GM18519 (cell line): ENCODE measurements at regions not wholly inside any gene's neighbourhood (a gene's known extent, or its start where the extent isn't known, plus 50 kb on each side); places are given as distances from the start of the nearest gene placed in this dataset.
"Not testable (repeated sequence)": the region's sequence is repeated elsewhere in the genome, so short reads cannot be mapped to it uniquely, and the experiment has no call there.

Experiments used
- ATAC-seq: cut with Tn5 transposase; IDR thresholded peaks from one replicate; pipeline ENCODE4 v1.9.1; 2021; ENCODE audit warnings: mild to moderate bottlenecking, moderate library complexity; ENCODE audit not compliant: unreplicated experiment, low FRiP score

GRCh38 chr7:49577576-49577975 is 195.9 kb upstream of the VWC2 start:
- no peak for ATAC-seq

DNA sequence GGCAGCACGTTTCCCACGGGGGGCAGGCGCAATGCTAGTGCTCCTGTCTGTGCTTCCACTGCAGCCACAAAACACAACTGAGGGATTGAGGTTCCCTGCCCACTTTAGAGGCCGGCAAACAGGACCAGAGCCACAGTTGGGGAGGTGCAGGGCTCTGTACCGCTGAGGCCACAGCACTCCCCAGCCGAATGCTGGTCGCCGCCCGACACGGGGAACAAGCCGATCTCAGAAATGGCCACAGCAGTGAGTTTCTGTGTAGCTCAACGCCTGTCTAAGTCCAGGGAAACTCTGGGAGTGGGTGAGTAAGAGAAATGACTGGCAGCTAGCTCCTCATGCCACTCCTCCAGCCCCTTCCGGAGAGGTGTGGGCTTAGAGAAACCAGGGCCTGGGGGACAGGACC is 194.0 kb upstream of the VWC2 start:
- ATAC-seq: no peak

- ATAC-seq: no peak
Measured at GRCh38 chr7:49580000-49580399, 193.4 kb upstream of the VWC2 start.

DNA sequence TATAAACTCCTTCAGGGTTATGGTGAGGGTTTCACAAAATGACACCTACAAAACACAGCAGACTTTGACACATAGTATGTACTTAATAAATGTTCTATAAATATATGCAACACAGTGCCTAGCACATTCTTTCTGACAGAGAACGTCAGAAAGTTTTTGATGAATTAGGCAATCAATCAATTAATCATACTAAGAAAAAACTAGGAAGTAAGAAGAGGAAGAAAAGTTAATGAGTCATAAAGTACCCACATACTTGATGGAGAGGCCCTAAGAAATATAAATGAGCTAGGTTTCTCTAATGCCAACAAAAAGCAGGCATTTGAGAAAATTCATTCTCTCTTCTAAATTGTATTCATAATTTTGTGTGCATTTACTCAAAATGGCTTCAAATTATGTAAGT is 192.7 kb upstream of the VWC2 start:
- ATAC-seq: no peak

DNA sequence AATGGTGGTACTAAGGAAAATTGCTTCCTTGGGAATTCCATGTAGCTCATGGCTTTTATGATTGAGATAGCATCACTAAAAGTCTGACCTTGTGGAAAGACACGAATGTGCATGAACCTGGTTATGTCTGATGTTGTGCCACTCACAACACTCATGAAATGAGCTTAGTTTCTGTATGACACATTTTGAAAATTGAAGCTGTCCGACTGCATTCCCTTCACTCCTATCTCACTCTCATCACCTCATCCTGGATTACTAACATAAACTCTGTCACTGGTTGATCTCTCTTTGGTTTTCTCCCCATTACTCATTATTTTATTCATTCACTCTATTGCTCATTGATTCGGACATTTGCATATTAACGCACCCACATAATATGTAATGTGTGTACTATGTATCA is 190.0 kb upstream of the VWC2 start:
- ATAC-seq: no peak

GRCh38 chr7:49596701-49597491 is 176.5 kb upstream of the VWC2 start:
- ATAC-seq: no peak

DNA sequence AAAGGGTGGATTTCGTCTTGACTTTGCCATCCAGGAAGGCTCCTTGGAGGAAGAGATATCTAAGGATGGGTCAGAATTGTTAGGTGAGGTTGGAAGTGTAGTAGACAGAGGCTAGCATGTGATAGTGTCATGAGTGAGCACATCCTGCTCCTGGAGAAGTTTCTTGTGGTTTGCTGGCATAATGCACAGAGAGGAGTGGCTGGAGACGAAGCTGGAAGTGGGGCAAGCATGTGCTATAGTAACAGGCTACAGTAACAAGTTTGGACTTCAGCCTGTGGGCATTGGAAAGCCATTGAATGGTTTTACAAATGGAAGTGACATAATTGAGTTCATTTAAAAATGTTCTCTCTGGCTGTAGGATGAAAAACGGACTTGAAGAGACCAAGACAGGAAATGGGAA is 175.6 kb upstream of the VWC2 start:
- ATAC-seq: no peak

- ATAC-seq: no peak
Measured at GRCh38 chr7:49611951-49612350, 161.5 kb upstream of the VWC2 start.

DNA sequence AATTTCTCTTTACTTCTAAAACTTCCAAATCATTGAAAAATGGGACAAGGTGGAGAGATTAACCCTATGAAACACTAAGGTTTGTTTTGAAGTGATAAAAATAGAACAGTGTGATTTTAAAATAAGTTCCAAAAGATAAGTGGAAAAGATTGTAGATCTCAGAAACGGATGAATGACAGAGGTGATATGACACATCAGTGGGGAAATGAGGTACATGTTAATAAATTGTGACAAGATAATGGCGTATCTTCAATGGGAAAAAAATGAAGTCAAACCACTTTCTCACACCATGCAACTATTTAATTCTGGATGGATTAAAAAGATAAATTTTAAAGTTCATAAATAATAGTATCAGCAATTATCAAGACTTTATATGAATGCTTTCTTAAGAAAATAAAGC is 159.7 kb upstream of the VWC2 start:
- ATAC-seq: no peak

GRCh38 chr7:49614974-49615373 is 158.5 kb upstream of the VWC2 start:
- not testable (repeated sequence) for ATAC-seq

- no peak for ATAC-seq
Measured at GRCh38 chr7:49618028-49618427, 155.4 kb upstream of the VWC2 start.

DNA sequence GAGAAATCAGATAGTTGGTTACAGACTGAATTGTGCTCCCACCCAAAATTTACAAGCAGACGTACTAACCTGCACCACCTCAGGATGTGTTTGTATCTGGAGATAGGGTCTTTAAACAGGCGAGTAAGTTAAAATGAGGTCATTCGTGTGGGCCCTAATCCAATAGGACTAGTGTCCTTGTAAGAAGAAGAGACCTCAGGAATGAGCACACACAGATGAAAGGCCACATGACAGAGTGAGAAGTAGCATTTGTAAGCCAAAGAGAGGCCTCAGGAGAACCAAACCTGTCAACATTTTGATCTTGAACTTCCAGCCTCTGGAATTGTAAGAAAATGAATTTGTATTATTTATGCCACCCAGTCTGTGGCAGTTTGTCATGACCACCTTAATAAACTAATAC is 149.5 kb upstream of the VWC2 start:
- ATAC-seq: no peak

- no peak for ATAC-seq
Measured at GRCh38 chr7:49624611-49625010, 148.8 kb upstream of the VWC2 start.

DNA sequence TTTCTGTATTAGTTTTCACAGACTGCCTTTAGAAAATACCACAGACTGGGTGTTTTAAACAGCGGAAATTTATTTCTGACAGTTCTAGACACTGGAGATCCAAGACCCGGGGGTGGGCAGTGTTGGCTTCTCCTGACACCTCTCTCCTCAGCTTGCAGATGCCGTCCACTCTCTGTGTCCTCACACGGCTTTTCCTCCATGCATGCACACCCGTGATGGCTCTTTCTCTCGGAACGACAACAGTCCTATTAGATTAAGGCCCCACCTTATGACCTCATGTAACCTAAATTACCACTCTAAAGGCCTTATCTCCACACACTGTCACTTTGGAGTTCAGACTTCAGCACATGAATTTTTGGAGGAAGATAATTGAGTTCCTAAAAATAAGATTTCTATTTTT is 142.9 kb upstream of the VWC2 start:
- no peak for ATAC-seq

GRCh38 chr7:49631071-49631815 is 142.2 kb upstream of the VWC2 start:
- no peak for ATAC-seq

DNA sequence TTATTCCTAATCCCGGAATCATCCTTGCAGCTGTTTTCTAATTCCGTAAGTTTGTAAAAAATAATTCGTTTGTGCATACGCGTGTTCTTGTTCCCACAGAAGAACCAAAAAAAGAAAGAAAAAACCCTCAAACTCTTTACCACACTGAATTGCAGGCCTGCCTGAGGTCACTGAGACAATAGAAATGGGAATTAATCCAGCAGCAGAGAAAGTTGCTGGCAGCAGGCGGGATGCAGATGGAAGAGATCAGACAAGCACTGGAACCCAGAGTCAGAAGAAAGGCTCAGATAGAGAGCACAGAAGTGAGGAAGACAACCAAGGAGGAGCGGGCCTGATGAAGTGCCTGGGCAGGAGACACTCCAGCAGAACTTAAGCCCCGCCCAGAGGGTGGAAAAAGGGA is 141.5 kb upstream of the VWC2 start:
- ATAC-seq: no peak

GRCh38 chr7:49635800-49636199 is 137.6 kb upstream of the VWC2 start:
- ATAC-seq: no peak

- no peak for ATAC-seq
Measured at GRCh38 chr7:49636400-49636799, 137.0 kb upstream of the VWC2 start.

DNA sequence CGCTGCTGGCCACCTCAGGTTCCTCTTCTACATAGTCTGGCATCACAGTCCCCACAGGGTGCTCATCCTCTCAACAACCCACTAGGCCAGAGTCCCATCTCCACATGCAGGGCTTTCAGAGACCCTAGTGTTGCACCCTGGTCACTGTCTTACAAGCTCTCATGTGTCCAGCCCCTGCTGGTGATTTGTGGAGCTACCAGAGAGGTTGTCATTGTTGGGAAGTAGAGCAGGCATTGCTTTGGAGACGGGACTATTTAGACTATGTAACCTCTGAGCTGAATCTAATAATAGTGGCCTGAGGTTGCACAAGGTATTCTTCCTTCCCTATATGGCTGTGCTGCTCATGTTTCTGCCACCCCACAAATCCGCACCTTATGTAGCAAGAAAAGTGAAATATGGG is 135.3 kb upstream of the VWC2 start:
- no peak for ATAC-seq

DNA sequence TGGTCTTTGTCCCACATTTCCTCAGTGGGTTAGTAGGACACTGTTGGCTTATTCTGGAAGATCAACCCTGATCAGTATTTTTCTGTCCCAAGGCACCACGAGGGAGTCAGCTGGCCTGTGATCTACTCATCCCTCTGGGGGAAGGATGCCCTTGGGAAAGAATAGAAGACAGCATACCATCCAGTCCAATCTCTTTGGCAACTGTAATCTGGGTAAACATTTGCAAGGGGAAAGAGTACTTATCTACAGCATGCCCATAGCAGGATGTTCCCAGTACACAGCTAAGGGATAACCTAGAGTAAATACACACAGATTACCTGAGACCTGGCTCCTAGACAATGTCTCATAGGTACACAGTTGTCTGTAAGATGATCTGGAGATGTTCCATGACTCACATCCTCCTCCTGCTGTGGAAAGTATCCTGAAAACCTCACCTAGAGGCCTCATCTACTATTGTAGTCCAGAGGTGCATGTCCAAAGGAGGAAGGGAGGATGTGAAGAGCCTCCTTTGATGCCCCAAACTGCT is 134.3 kb upstream of the VWC2 start:
- ATAC-seq: no peak

GRCh38 chr7:49639808-49640207 is 133.6 kb upstream of the VWC2 start:
- ATAC-seq: no peak

DNA sequence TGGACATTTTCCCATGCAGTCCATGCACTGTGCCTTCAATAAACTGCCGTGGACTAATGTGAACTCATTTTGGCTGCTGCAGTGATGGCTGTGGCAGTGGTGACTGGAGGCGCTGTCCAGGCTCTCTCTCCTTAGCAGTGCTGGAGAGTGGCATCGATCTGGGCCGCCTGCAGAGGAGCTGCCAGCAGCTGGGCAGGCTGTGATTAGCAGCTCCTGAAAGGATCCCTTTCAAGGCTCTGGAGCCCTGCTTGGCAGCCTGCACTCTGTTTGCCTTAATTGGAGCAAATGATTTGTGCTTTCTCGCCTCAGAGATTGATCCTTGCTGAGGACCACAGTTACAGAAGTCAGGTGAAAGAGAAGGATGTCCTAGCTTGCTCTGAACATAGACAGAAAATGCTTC is 130.1 kb upstream of the VWC2 start:
- ATAC-seq: no peak
